ENCODE measurements at regions not wholly inside any gene's neighbourhood (a gene's known extent, or its start where the extent isn't known, plus 50 kb on each side); places are given as distances from the start of the nearest gene placed in this dataset.

GRCh38 chr18:29078273-29078672, 901.3 kb upstream of the CDH2 start:
- TF ChIP-seq POLR2A (IDR thresholded peaks at IDR 0.05; ENCODE audit: low read length) (no peak), GATA1 (IDR thresholded peaks at IDR 0.05; ENCODE audit: low read depth, low read length) (no peak)

All from erythroblast (primary cell).